ENCODE measurements at regions not wholly inside any gene's neighbourhood (a gene's known extent, or its start where the extent isn't known, plus 50 kb on each side); places are given as distances from the start of the nearest gene placed in this dataset.

DNA sequence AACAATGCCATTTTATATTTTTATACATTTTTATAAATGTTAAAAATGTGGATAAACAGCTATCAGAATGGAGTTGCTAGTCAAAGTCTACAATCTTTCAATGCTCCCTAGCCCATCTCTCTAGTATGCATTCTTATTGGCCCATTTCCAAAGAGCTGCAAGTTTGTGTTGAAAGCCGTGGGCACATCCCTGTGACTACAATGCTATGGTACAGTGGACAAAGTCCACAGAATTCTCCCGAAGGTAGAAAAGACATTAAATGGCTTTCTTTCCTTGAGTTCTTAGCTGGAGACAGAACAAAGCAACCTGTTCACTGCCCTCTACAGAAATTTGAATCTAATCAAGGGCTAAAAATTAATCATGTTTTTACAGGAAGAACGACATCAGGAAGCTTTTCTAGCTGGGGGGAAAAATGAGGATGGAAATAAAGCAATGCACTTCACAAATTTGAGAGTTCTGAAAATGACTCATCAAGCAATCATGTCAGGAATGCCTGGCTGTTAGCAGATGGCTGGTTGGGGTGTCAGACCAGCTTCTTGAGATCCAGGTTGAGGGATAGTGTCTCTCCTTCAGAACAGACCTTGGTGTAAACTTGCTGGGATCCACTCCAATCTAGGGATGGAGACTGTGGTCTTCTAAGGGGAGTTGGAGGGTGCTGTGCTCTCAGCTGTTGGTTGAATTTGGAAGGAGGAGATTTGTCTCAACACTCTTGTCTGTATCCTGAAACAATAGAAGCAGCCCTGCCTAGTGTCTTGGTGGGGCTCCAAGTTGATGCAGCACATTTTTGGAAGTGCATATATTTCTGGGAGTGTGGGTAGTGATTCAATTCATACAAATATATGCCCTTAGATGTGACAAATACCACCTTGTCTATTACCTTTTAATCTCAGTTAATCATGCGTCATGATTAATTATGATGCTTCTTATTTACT, 143.4 kb upstream of the PHACTR1 start:
- Histone ChIP-seq H3K27me3 (no peaks in the 10 kb centered on the region), H3K9me3 (replicated peaks) (no peaks in the 10 kb centered on the region), H3K36me3 (no peaks in the 10 kb centered on the region), H3K4me3 (no peak overlapping the region), H3K27ac (peak overlapping the region; percentile 55), H3K4me1 (0 out of 2 replicates have a peak, but pooled peaks cover 7% of the 10 kb centered on the region)
- peak; percentile 24 to 25 for DNase-seq

DNA sequence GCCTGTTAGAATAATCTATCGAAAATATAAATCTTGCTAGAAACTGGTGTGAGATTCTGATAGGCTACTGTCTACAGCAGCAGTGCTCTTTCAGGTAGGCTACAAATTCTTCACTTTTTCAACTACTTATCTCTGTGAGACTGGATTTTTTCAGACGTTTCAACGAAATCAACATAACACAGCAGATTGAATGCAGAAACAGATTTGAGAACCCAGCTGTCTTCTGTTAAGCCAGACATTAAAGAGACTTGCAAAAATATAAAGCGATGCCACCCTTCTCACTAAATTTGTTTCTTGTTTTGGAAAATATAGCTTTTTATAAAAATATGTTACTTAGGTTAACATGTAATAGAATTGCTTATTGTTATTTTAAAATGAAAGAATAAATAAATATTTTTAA, 140.6 kb upstream of the PHACTR1 start:
- Histone ChIP-seq H3K4me1 (0 out of 2 replicates have a peak, but pooled peaks cover 7% of the 10 kb centered on the region), H3K27ac (no peak overlapping the region), H3K36me3 (no peaks in the 10 kb centered on the region), H3K4me3 (no peak overlapping the region), H3K27me3 (no peaks in the 10 kb centered on the region), H3K9me3 (replicated peaks) (no peaks in the 10 kb centered on the region)
- DNase-seq: no peak

DNA sequence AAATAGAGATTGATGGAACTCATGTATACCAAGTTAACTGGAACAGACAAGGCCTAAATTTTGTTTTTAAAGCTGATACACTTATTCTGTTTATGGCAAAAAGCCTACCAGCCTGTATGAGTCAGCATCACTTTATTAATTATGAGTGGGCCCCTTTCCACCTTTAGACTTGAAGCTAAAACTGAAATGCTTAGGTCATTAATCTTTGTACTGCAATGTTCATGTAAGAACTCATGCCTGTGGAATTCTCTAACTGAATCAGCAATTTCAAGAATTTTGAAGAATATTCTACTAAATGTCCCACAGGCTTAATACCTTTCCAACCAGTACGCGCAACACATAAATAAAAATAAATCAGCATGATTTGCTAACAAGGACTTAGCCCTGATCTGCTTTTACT, 140.2 kb upstream of the PHACTR1 start:
- Histone ChIP-seq H3K27ac (no peak overlapping the region), H3K4me3 (no peak overlapping the region), H3K9me3 (replicated peaks) (no peaks in the 10 kb centered on the region), H3K4me1 (0 out of 2 replicates have a peak, but pooled peaks cover 7% of the 10 kb centered on the region), H3K27me3 (no peaks in the 10 kb centered on the region), H3K36me3 (no peaks in the 10 kb centered on the region)
- DNase-seq: no peak

DNA sequence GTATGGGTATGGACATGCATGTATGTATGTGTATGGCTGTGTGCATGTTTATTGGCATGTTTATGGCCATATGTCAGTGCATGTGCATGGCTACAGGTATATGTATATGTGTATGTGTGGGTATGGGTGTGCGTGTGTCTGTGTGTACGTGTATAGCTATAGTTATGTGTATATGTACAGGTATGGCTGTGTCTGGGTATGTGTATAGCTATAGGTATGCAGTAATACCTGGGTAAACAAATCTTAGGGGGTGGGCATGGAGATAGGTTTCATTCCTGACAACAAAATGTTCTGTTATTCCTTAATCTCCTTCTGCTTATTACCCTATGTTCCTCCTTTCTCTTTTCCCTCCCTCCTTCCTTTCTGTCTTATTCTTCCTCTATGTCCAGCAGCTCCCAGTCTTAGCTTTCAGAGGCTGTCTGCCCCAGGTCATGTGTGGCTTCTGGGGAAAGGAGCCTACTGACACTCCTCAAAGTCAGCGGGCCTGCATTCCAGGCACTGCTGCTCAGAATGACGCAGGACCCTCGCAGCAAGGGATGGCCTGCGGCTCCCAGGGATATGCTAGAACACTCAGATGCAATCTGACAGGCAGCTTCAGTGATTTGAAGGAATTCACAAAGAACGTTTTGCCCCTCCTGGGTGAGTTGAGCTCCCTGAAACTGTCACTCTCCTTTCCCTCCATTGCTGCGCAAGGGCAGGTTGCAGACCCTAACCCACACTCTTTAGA, 139.3 kb upstream of the PHACTR1 start:
- no peaks in the 10 kb centered on the region for H3K9me3 ChIP-seq (replicated peaks)
- 0 out of 2 replicates have a peak, but pooled peaks cover 7% of the 10 kb centered on the region for H3K4me1 ChIP-seq
- H3K36me3 ChIP-seq: no peaks in the 10 kb centered on the region
- no peaks in the 10 kb centered on the region for H3K27me3 ChIP-seq
- no peak for DNase-seq
- no peak overlapping the region for H3K4me3 ChIP-seq
- H3K27ac ChIP-seq: no peak overlapping the region

DNA sequence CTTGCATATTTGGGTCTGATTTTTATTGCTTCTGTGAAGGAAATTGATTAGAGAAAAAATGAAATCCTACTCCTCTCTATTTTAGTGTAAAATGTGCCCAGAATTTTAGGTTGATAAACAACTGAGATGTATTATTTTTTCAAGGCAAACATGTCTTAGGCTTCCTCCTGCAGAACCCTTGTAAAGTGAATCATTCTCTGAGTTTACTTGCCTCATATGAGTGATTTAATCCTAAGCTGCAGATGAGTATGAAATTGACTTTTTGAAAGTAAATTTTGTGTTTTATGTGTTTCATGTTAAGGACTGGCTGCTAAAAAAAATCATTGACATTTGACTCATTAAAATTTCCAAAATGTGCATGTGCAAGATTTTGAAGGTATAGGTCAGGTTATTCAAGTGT, 138.5 kb upstream of the PHACTR1 start:
- Histone ChIP-seq H3K36me3 (no peaks in the 10 kb centered on the region), H3K4me3 (no peak overlapping the region), H3K27me3 (no peaks in the 10 kb centered on the region), H3K27ac (no peak overlapping the region), H3K9me3 (replicated peaks) (no peaks in the 10 kb centered on the region), H3K4me1 (0 out of 2 replicates have a peak, but pooled peaks cover 6% of the 10 kb centered on the region)
- DNase-seq: no peak

DNA sequence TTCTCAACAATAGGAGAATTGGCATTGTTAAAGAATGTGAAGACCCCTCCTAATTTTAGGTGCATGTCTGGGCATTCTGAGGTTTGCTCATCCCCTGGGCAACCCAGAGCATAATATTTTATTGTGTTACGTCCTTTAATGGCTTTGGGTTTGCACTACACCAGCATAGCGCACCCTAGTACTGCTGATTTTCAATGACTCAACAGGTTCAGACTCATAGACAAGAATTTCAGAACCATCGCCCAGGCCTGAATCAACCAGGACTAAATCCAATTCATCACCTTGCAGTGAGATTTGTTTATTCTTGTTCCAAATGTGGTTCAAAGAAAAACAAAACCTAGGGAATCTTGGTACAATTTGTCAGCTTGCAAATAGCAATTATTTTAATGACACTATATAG, 137.8 kb upstream of the PHACTR1 start:
- no peaks in the 10 kb centered on the region for H3K9me3 ChIP-seq (replicated peaks)
- no peak overlapping the region for H3K4me3 ChIP-seq
- H3K27ac ChIP-seq: no peak overlapping the region
- H3K27me3 ChIP-seq: no peaks in the 10 kb centered on the region
- H3K4me1 ChIP-seq: no peaks in the 10 kb centered on the region
- DNase-seq: no peak
- no peaks in the 10 kb centered on the region for H3K36me3 ChIP-seq

DNA sequence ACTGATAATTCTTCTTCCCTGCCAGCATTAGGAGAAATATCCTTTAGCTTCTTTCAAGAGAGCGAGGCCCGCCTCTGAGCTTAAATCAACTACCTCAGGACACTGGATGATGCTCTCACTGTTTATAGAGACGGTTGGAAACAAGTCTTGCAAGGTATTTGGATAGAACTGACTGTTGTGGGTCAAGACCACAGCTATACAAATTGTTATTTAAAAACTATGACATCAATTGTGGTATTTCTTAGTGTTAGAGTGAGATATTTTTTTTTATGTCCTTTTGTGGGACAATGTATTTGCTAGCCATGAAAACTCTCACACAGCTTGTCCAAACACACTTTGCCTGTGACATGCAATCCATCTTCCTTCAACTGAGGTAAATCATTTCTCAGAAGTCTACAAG, 136.3 kb upstream of the PHACTR1 start:
- no peak overlapping the region for H3K27ac ChIP-seq

DNA sequence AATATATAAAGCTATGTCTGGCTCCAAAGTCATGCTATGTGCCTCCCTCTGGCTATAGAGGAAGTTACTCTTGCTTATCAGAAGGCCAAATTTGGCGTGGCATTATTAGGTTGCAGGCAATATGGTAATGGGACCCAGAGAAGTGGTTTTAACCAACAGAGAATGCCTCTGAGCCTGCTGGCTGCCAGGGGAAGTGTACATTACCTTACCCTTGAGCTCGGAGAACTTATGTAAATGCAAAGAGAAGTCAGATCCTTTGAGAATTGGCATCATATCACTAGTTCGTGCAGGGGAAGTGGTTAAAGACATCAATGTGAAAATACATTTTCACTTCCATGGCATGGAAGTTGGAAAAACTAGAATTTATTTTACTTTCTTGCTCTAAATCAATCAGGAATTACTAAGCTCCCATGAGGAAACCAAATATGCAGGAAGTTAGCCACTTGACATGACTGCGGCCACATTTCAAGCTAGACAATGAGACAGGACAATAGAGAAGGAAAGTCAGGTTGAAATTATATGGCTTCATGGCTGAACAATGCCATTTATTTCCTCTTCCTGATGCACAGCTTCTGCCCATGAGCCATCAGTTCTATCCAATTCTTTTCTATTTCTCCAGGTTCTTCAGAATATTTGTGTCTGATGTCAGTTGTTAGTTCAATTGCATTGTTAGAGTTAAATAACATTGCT, 134.0 kb upstream of the PHACTR1 start:
- no peak for DNase-seq
- H3K4me1 ChIP-seq: no peaks in the 10 kb centered on the region
- no peaks in the 10 kb centered on the region for H3K27me3 ChIP-seq
- H3K9me3 ChIP-seq (replicated peaks): no peaks in the 10 kb centered on the region
- no peak overlapping the region for H3K27ac ChIP-seq
- no peaks in the 10 kb centered on the region for H3K36me3 ChIP-seq
- H3K4me3 ChIP-seq: no peak overlapping the region

More for the DNA sequence above, 136.3 kb upstream of the PHACTR1 start:
- H3K9me3 ChIP-seq (replicated peaks): no peaks in the 10 kb centered on the region
- H3K4me3 ChIP-seq: no peak overlapping the region
- H3K36me3 ChIP-seq: no peaks in the 10 kb centered on the region
- DNase-seq: no peak
- H3K27me3 ChIP-seq: no peaks in the 10 kb centered on the region
- H3K4me1 ChIP-seq: no peaks in the 10 kb centered on the region

DNA sequence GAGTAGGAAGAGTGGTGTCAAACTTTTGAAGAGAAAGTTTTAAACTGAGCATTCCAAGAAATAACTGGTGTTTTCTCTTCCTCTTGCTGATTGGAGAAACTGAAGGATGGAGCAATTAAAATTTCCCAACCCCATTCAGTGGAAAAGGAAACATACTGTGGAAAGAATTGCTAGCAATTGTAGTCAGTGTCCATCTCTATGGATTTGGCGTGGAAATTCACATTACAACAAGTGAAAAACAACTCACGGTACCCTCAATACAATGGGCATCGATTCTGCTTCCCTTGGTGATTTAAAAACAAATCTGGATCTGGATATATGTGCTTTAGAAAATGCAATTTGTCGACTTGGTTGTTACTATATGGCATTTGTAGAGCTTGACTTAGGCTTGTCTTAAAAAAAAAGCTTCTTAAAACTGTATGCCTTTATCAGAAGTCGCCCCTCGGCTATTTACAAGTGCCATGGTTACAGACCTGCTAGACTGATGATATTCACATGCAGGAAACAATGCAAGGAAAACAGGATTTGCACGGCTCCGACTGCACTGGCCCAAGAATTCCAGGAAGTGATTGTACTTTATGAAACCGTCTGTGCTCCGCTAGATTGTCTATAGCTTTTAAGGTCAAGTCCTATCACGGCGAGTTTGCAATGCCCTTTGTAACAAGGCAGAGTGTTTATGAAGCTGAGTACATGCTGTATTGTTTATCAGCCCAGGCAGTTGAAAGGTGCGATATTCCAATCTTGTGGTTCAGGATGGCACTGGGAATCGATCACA, 131.7 kb upstream of the PHACTR1 start:
- no peak for DNase-seq
- Histone ChIP-seq H3K36me3 (no peaks in the 10 kb centered on the region), H3K4me1 (no peaks in the 10 kb centered on the region), H3K27ac (no peak overlapping the region), H3K9me3 (replicated peaks) (no peaks in the 10 kb centered on the region), H3K4me3 (no peak overlapping the region), H3K27me3 (no peaks in the 10 kb centered on the region)

DNA sequence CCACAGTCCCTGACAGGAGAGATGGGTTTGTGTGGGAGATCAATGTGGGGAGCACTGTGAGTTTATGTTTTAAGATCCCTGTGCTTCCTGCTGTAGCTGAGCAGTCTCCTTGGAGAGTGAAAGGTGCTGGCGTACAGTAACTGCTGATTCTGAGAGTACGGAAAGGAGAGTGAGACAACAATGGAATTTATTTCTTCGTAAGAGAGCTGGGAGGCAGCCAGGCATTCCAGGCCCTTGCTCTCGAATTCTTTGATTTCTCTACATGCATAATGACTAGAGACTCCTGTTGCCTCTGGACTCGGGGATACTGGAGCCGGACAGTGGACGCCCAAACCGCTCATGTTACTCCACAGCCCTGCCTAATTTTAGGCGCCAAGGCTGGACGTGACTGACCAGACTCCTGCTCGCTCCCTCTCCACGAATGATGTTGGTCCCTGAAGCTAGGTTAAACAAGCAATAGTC, 131.0 kb upstream of the PHACTR1 start:
- Histone ChIP-seq H3K27ac (no peak overlapping the region), H3K36me3 (no peaks in the 10 kb centered on the region), H3K9me3 (replicated peaks) (no peaks in the 10 kb centered on the region), H3K4me3 (no peak overlapping the region), H3K4me1 (no peaks in the 10 kb centered on the region), H3K27me3 (no peaks in the 10 kb centered on the region)
- no peak for DNase-seq

DNA sequence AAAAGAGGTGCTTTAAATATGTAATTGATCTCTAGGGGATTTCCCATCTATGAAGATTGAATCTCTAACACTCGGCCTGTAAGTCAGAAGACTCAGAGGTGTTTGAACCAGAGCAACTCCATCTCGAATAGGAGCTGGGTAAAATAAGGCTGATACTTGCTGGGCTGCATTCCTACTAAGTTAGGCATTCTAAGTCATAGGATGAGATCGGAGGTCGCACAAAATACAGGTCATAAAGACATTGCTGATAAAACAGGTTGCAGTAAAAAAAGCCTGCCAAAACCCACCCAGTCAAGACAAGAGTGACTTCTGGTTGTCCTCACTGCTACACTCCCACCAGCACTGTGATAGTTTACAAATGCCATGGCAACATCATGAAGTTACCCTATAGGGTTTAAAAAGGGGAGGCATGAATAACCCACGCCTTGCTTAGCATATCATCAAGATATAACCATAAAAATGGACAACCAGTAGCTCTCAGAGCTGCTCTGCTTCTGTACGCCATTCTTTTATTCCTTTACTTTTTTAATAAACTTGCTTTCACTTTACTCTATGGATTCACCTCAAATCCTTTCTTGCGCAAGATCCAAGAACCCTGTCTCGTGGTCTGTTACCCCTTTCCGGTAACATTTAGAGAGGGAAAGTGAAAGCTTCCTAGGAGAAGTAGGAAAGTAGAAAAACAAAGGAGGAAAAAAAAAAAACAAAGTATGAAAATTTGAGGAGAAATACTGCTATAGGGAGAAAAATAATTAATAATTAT, 129.7 kb upstream of the PHACTR1 start:
- H3K27ac ChIP-seq: no peak overlapping the region
- DNase-seq: no peak
- H3K9me3 ChIP-seq (replicated peaks): no peaks in the 10 kb centered on the region
- no peaks in the 10 kb centered on the region for H3K4me1 ChIP-seq
- no peaks in the 10 kb centered on the region for H3K36me3 ChIP-seq
- H3K4me3 ChIP-seq: no peak overlapping the region
- H3K27me3 ChIP-seq: no peaks in the 10 kb centered on the region

DNA sequence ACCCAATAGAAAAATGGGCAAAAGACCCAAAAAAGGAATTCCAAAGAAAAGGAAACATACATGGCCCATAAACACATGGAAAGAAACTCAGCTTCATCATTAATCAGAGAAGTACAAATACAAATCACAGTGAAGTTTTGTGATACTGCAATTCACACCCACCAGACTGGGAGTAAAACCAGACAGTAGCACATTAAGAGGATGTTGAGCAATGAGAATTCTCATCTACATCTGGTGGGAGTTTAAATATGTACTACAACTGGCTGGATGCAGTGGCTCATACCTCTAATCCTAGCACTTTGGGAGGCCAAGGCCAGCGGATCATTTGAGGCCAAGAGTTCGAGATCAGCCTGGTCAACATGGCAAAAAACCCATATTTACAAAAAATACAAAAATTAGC, 125.7 kb upstream of the PHACTR1 start:
- DNase-seq: no peak
- no peaks in the 10 kb centered on the region for H3K36me3 ChIP-seq
- no peaks in the 10 kb centered on the region for H3K27me3 ChIP-seq
- H3K4me3 ChIP-seq: no peak overlapping the region
- no peak overlapping the region for H3K27ac ChIP-seq
- no peaks in the 10 kb centered on the region for H3K9me3 ChIP-seq (replicated peaks)
- no peaks in the 10 kb centered on the region for H3K4me1 ChIP-seq

DNA sequence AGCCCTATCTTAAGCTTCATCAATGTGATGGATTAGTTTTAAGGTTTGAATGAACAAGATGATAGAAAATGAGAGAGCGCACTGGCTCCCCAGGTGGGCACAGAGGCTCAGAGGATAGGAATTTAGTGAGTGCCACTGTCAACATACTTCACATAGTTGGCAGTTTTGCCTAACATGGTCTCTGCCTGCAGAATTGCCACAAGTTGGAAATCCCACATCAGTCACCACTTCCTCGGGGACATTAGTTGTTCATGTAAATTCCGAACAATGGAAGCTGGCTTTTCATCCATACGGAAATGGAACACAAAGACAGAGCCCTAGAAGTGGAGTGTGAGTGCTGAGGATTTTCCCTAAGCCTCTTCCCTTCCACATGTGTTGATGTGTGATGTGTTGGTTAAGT, 123.9 kb upstream of the PHACTR1 start:
- H3K36me3 ChIP-seq: no peaks in the 10 kb centered on the region
- H3K27ac ChIP-seq: no peak overlapping the region
- H3K27me3 ChIP-seq: no peaks in the 10 kb centered on the region
- H3K9me3 ChIP-seq (replicated peaks): no peaks in the 10 kb centered on the region
- H3K4me1 ChIP-seq: no peaks in the 10 kb centered on the region
- H3K4me3 ChIP-seq: no peak overlapping the region
- no peak for DNase-seq

All from SJCRH30 (cell line).